Right lobe of liver (tissue), 4 donors: ENCODE measurements at regions not wholly inside any gene's neighbourhood (a gene's known extent, or its start where the extent isn't known, plus 50 kb on each side); places are given as distances from the start of the nearest gene placed in this dataset.

Experiments
- POLR2A ChIP-seq: fragments of 450-650 bp; IDR thresholded peaks from one replicate; pipeline ENCODE4 v1.6.1; 2017; ENCODE audit warnings: antibody characterized with exemption, mild to moderate bottlenecking
- TF ChIP-seq, protein P1 (sequence below), 4 donors: fragments of 200-600 bp in 3 of 4; fragments of 450-650 bp in 1 of 4; IDR thresholded peaks; one replicate each; pipeline versions ENCODE4 v1.5.1 to v1.8.0; 2016 to 2022; ENCODE audit warnings: antibody characterized with exemption in 4 of 4, mild to moderate bottlenecking in 2 of 4
- donor health status: DM: no; HTN: no; CAD: no.
- donor health status: DM: no; HTN: no; CAD: no.
- donor health status: DM: no; HTN: yes; CAD: no.

DNA sequence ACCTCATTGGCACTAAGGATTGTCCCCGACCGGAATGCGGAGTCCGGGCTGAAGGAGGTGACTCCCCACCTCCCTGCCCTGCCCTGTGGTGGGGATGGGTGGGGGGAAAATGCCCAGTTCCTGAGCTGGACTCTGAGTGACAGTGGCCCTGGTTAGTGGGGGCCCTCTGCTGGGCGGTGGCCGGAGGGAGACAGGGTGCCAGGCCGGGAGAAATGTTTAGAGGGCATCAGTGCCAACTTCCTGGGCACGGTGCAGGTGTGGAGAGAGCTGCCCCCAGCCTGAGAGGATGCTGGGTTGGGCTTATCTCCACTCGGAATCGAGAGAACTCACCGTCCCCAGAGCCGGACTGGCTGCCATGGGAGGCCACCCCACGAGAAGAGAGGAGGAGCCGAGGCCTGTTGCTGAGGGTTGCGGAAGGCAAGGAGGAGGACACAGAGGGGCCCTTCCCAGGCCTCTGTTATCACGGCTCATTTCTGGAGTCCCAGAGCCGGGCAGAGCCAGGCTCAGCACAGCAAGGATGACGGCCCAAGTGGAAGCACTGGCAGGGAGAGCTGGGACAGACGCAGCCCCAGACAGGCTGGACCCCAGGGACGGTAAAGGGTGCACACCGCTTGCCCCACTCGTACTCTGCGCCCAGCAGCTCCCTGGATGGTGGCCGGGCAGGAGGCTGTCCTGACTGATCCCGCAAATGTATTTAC, 156.7 kb downstream of the KIF26A start:
- no peak for TF ChIP-seq POLR2A
- TF ChIP-seq, protein P1, sequence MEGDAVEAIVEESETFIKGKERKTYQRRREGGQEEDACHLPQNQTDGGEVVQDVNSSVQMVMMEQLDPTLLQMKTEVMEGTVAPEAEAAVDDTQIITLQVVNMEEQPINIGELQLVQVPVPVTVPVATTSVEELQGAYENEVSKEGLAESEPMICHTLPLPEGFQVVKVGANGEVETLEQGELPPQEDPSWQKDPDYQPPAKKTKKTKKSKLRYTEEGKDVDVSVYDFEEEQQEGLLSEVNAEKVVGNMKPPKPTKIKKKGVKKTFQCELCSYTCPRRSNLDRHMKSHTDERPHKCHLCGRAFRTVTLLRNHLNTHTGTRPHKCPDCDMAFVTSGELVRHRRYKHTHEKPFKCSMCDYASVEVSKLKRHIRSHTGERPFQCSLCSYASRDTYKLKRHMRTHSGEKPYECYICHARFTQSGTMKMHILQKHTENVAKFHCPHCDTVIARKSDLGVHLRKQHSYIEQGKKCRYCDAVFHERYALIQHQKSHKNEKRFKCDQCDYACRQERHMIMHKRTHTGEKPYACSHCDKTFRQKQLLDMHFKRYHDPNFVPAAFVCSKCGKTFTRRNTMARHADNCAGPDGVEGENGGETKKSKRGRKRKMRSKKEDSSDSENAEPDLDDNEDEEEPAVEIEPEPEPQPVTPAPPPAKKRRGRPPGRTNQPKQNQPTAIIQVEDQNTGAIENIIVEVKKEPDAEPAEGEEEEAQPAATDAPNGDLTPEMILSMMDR (IDR thresholded peaks at IDR 0.05): no peak
